Stimulated activated CD8-positive, alpha-beta memory T cell treated with anti-CD3 and anti-CD28 coated beads, Interleukin-12 subunit alpha, Interleukin-12 subunit beta, amount 100 ng/mL, for 4 hours (primary cell): ENCODE measurements at regions not wholly inside any gene's neighbourhood (a gene's known extent, or its start where the extent isn't known, plus 50 kb on each side); places are given as distances from the start of the nearest gene placed in this dataset.
"Not testable (repeated sequence)": the region's sequence is repeated elsewhere in the genome, so short reads cannot be mapped to it uniquely, and the experiment has no call there.

Experiments
- DNase-seq: peaks from one replicate; pipeline ENCODE4 v3.0.0-alpha.2; 2020; ENCODE audit warnings: low read depth

- DNase-seq, result no peak
Observed at GRCh38 chr1:185539277-185539943, 194.8 kb upstream of the HMCN1 start.

- not testable (repeated sequence) for DNase-seq
Observed at GRCh38 chr1:185538309-185538898, 195.8 kb upstream of the HMCN1 start.

- DNase-seq, result no peak
Observed at GRCh38 chr1:185537596-185537995, 196.6 kb upstream of the HMCN1 start.

- DNase-seq, result no peak
Observed at GRCh38 chr1:185536165-185536920, 197.8 kb upstream of the HMCN1 start.

- no peak for DNase-seq
Observed at GRCh38 chr1:185535621-185536020, 198.6 kb upstream of the HMCN1 start.

GRCh38 chr1:185534801-185535200 is 199.4 kb upstream of the HMCN1 start:
- DNase-seq, result no peak

GRCh38 chr1:185533596-185533995 is 200.6 kb upstream of the HMCN1 start:
- no peak for DNase-seq

GRCh38 chr1:185532856-185533255 is 201.3 kb upstream of the HMCN1 start:
- no peak for DNase-seq

- no peak for DNase-seq
Observed at GRCh38 chr1:185531838-185532237, 202.4 kb upstream of the HMCN1 start.

GRCh38 chr1:185530215-185530614 is 204.0 kb upstream of the HMCN1 start:
- no peak for DNase-seq

GRCh38 chr1:185529673-185530072 is 204.5 kb upstream of the HMCN1 start:
- no peak for DNase-seq

GRCh38 chr1:185528084-185528676 is 206.0 kb upstream of the HMCN1 start:
- no peak for DNase-seq

- no peak for DNase-seq
Observed at GRCh38 chr1:185526344-185527307, 207.6 kb upstream of the HMCN1 start.

GRCh38 chr1:185520188-185520920 is 203.3 kb upstream of the IVNS1ABP start:
- no peak for DNase-seq

GRCh38 chr1:185517808-185518419 is 200.9 kb upstream of the IVNS1ABP start:
- no peak for DNase-seq

GRCh38 chr1:185517301-185517700 is 200.3 kb upstream of the IVNS1ABP start:
- DNase-seq, result not testable (repeated sequence)

- DNase-seq, result no peak
Observed at GRCh38 chr1:185515696-185516095, 198.7 kb upstream of the IVNS1ABP start.

- no peak for DNase-seq
Observed at GRCh38 chr1:185514311-185514710, 197.3 kb upstream of the IVNS1ABP start.

GRCh38 chr1:185512442-185512841 is 195.4 kb upstream of the IVNS1ABP start:
- DNase-seq, result no peak

- DNase-seq, result no peak
Observed at GRCh38 chr1:185501099-185501498, 184.1 kb upstream of the IVNS1ABP start.
